Astrocyte of the cerebellum (primary cell): ENCODE measurements at regions not wholly inside any gene's neighbourhood (a gene's known extent, or its start where the extent isn't known, plus 50 kb on each side); places are given as distances from the start of the nearest gene placed in this dataset.

Experiments
- DNase-seq: peaks from one replicate; pipeline ENCODE4 v3.0.0-alpha.2; 2011; ENCODE audit warnings: low read depth
- H3K4me3 ChIP-seq: 2 replicates; pipeline ENCODE4 v1.5.1; 2011; ENCODE audit warnings: mild to moderate bottlenecking, low read depth, low read length, moderate library complexity
- CTCF ChIP-seq: IDR thresholded peaks from 2 replicates; pipeline ENCODE4 v1.5.1; 2012; ENCODE audit warnings: low read length, low read depth, moderate library complexity, mild to moderate bottlenecking; ENCODE audit errors: missing control alignments
- in situ Hi-C: cut with HindIII; loops from 2 replicates; pipeline ENCODE4 v1.10.0; 2017; ENCODE audit warnings: low sequenced_read_pairs

GRCh38 chrX:6718766-6719165 lies 183.8 kb upstream of the VCX3A start:
- no peak for TF ChIP-seq CTCF
- in situ Hi-C loops: no loop called here
- DNase-seq: no peak
- H3K4me3 ChIP-seq: no peak overlapping the region

- no peak for TF ChIP-seq CTCF
- no peak for DNase-seq
- no peak overlapping the region for H3K4me3 ChIP-seq
- in situ Hi-C loops: no loop called here
Measured at GRCh38 chrX:6708676-6709380, 173.9 kb upstream of the VCX3A start.

GRCh38 chrX:6708041-6708440 lies 173.1 kb upstream of the VCX3A start:
- no peak for DNase-seq
- no peak for TF ChIP-seq CTCF
- H3K4me3 ChIP-seq: no peak overlapping the region
- in situ Hi-C loops: no loop called here

- in situ Hi-C loops: no loop called here
- TF ChIP-seq CTCF: no peak
Measured at GRCh38 chrX:6707497-6707896, 172.6 kb upstream of the VCX3A start.

GRCh38 chrX:6701085-6701484 lies 166.2 kb upstream of the VCX3A start:
- DNase-seq: no peak
- no peak for TF ChIP-seq CTCF
- in situ Hi-C loops: no loop called here
- H3K4me3 ChIP-seq: no peak overlapping the region

More at GRCh38 chrX:6707497-6707896, 172.6 kb upstream of the VCX3A start:
- no peak overlapping the region for H3K4me3 ChIP-seq
- no peak for DNase-seq

- DNase-seq: no peak
- in situ Hi-C loops: no loop called here
- TF ChIP-seq CTCF: no peak
- H3K4me3 ChIP-seq: no peak overlapping the region
Measured at GRCh38 chrX:6695717-6696116, 160.8 kb upstream of the VCX3A start.
